ENCODE measurements at regions not wholly inside any gene's neighbourhood (a gene's known extent, or its start where the extent isn't known, plus 50 kb on each side); places are given as distances from the start of the nearest gene placed in this dataset.

DNA sequence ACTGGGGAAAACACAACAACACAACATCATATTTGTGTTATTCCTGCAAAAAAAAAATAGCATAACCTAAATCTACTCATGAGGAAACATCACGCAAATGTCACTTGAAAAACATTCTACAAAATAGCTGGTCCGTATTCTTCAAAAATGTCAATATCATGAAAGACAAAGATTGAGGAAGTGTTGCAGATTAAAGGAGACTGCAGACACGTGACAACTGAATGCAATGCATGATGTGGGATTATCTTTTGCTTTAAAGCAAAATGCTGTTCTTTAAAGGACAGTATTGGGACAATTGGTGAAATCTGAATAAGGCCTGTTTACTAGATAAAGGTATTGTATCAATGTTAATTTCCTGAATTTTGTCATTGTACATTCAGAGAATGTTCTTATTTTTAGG, 157.7 kb downstream of the SMIM20 start (continued):
- TF ChIP-seq CREB5 (CRISPR knock-in tag; IDR thresholded peaks at IDR 0.05; ENCODE audit: low read depth) (no peak), ZNF8 (CRISPR knock-in tag; IDR thresholded peaks at IDR 0.05) (no peak), TCF4 (CRISPR knock-in tag; IDR thresholded peaks at IDR 0.05; ENCODE audit: borderline replicate concordance) (no peak), ZNF565 (CRISPR knock-in tag; conservative IDR thresholded peaks at IDR 0.05; ENCODE audit: low read depth) (no peak), ESRRG (CRISPR knock-in tag; IDR thresholded peaks at IDR 0.05) (no peak)
- TF ChIP-seq, protein P1, sequence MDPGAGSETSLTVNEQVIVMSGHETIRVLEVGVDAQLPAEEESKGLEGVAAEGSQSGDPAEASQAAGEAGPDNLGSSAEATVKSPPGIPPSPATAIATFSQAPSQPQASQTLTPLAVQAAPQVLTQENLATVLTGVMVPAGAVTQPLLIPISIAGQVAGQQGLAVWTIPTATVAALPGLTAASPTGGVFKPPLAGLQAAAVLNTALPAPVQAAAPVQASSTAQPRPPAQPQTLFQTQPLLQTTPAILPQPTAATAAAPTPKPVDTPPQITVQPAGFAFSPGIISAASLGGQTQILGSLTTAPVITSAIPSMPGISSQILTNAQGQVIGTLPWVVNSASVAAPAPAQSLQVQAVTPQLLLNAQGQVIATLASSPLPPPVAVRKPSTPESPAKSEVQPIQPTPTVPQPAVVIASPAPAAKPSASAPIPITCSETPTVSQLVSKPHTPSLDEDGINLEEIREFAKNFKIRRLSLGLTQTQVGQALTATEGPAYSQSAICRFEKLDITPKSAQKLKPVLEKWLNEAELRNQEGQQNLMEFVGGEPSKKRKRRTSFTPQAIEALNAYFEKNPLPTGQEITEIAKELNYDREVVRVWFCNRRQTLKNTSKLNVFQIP (CRISPR knock-in tag; IDR thresholded peaks at IDR 0.05; ENCODE audit: borderline replicate concordance, low read depth): no peak

DNA sequence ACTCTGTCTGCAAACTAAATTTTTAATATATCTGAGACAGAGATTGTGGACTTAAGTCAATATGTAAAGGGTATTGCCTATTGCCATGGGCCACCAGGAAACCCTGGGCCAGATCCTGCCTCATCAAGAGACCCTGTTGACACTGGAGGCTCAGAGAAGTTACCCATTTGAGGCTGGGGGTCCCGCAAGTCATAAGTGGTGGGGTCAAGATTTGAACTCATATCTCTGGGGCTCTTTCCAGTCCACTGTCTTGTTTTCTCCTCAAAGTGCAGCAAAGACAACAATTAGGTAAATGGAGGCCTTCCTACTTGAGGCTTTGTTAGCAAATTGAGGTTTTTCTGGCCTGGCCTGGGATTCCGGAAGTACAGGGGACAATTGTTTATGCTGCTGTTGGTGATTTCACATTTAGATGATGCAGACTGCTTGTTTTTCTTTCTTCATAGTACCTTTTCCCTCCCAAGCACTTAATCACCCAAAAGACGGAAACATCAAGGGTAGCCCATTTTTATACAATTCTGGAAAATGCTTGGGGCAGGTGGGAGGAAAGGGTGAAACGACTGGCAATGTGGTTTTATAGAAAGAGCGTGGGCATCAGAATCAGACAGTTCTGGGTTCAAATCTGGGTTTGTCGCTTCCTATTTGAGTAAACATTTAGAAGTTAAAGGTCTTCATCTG, 160.0 kb downstream of the SMIM20 start:
- TF ChIP-seq CREB5 (CRISPR knock-in tag; IDR thresholded peaks at IDR 0.05; ENCODE audit: low read depth): no peak
- TF ChIP-seq, protein P2, sequence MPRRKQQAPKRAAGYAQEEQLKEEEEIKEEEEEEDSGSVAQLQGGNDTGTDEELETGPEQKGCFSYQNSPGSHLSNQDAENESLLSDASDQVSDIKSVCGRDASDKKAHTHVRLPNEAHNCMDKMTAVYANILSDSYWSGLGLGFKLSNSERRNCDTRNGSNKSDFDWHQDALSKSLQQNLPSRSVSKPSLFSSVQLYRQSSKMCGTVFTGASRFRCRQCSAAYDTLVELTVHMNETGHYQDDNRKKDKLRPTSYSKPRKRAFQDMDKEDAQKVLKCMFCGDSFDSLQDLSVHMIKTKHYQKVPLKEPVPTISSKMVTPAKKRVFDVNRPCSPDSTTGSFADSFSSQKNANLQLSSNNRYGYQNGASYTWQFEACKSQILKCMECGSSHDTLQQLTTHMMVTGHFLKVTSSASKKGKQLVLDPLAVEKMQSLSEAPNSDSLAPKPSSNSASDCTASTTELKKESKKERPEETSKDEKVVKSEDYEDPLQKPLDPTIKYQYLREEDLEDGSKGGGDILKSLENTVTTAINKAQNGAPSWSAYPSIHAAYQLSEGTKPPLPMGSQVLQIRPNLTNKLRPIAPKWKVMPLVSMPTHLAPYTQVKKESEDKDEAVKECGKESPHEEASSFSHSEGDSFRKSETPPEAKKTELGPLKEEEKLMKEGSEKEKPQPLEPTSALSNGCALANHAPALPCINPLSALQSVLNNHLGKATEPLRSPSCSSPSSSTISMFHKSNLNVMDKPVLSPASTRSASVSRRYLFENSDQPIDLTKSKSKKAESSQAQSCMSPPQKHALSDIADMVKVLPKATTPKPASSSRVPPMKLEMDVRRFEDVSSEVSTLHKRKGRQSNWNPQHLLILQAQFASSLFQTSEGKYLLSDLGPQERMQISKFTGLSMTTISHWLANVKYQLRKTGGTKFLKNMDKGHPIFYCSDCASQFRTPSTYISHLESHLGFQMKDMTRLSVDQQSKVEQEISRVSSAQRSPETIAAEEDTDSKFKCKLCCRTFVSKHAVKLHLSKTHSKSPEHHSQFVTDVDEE (CRISPR knock-in tag; IDR thresholded peaks at IDR 0.05): no peak
- TF ChIP-seq OSR1 (CRISPR knock-in tag; IDR thresholded peaks at IDR 0.05): no peak
- ATAC-seq: no peak

- TF ChIP-seq CSDC2 (CRISPR knock-in tag; IDR thresholded peaks at IDR 0.05) (no peak), OSR1 (CRISPR knock-in tag; IDR thresholded peaks at IDR 0.05) (no peak), BACH2 (CRISPR knock-in tag; IDR thresholded peaks at IDR 0.05; ENCODE audit: borderline replicate concordance) (no peak), ZFP30 (CRISPR knock-in tag; IDR thresholded peaks at IDR 0.05) (no peak), ZNF70 (CRISPR knock-in tag; IDR thresholded peaks at IDR 0.05) (no peak), GLIS3 (CRISPR knock-in tag; IDR thresholded peaks at IDR 0.05) (no peak), CSRNP3 (CRISPR knock-in tag; IDR thresholded peaks at IDR 0.05) (no peak), ESRRG (CRISPR knock-in tag; IDR thresholded peaks at IDR 0.05) (no peak), ZC3H10 (CRISPR knock-in tag; IDR thresholded peaks at IDR 0.05) (no peak), RARB (CRISPR knock-in tag; IDR thresholded peaks at IDR 0.05) (no peak), TCF4 (CRISPR knock-in tag; IDR thresholded peaks at IDR 0.05; ENCODE audit: borderline replicate concordance) (no peak)
- no peak for ATAC-seq
These were observed 160.9 kb downstream of the SMIM20 start for GRCh38 chr4:26074712-26075430.

DNA sequence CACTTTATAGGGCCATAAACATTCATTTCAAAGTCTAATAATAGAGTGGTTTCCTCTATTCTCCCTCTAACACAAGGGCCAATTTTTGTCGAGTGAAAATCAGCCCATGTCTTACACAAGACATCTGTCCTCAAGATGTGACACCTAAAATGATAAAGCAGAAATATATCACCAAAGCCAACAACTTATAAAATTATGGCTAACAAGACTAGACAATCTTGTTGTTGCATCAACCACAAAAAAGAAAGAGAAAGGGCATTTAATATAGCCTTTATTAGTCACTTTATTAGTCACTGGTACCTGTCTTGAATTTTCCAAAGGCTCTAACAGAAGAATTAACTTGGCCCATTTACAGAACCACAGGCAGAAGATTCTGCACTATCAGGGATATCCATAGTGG, 161.6 kb downstream of the SMIM20 start:
- ATAC-seq: no peak
- no peak for TF ChIP-seq ZNF565 (CRISPR knock-in tag; conservative IDR thresholded peaks at IDR 0.05; ENCODE audit: low read depth)
- TF ChIP-seq, protein P1 (CRISPR knock-in tag; IDR thresholded peaks at IDR 0.05; ENCODE audit: borderline replicate concordance, low read depth): no peak
- TF ChIP-seq GLIS3 (CRISPR knock-in tag; IDR thresholded peaks at IDR 0.05): no peak
- no peak for TF ChIP-seq ARNTL (CRISPR knock-in tag; IDR thresholded peaks at IDR 0.05; ENCODE audit: borderline replicate concordance, low read depth)
- TF ChIP-seq, protein P3, sequence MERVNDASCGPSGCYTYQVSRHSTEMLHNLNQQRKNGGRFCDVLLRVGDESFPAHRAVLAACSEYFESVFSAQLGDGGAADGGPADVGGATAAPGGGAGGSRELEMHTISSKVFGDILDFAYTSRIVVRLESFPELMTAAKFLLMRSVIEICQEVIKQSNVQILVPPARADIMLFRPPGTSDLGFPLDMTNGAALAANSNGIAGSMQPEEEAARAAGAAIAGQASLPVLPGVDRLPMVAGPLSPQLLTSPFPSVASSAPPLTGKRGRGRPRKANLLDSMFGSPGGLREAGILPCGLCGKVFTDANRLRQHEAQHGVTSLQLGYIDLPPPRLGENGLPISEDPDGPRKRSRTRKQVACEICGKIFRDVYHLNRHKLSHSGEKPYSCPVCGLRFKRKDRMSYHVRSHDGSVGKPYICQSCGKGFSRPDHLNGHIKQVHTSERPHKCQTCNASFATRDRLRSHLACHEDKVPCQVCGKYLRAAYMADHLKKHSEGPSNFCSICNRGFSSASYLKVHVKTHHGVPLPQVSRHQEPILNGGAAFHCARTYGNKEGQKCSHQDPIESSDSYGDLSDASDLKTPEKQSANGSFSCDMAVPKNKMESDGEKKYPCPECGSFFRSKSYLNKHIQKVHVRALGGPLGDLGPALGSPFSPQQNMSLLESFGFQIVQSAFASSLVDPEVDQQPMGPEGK (CRISPR knock-in tag; IDR thresholded peaks at IDR 0.05; ENCODE audit: borderline replicate concordance): no peak
- no peak for TF ChIP-seq TCF4 (CRISPR knock-in tag; IDR thresholded peaks at IDR 0.05; ENCODE audit: borderline replicate concordance)
